Upper lobe of left lung (tissue), 4 donors: ENCODE measurements at regions not wholly inside any gene's neighbourhood (a gene's known extent, or its start where the extent isn't known, plus 50 kb on each side); places are given as distances from the start of the nearest gene placed in this dataset.

Source experiments
- EP300 ChIP-seq, 4 donors: sonication (generic); formaldehyde crosslinking; IDR thresholded peaks; one replicate each; pipeline ENCODE4 v1.5.1; 2017; ENCODE audit warnings: antibody characterized with exemption in 4 of 4, control low read depth in 2 of 4
- POLR2A ChIP-seq, 4 donors: fragments of 450-650 bp; IDR thresholded peaks; one replicate each; pipeline ENCODE4 v1.5.1; 2016 to 2017; ENCODE audit warnings: antibody characterized with exemption in 4 of 4, mild to moderate bottlenecking in 2 of 4
- POLR2AphosphoS5 ChIP-seq, 2 donors: sonication (generic); formaldehyde crosslinking; IDR thresholded peaks; one replicate each; pipeline ENCODE4 v1.5.1; 2017; ENCODE audit warnings: antibody characterized with exemption in 2 of 2
- TF ChIP-seq, protein P1 (sequence below), 6 experiments: fragments of 450-650 bp in 4 of 6; fragments of 200-600 bp in 2 of 6; sonication (generic) in 2 of 6; IDR thresholded peaks; one replicate each; pipeline ENCODE4 v1.5.1; 2016 to 2019; ENCODE audit warnings: antibody characterized with exemption in 6 of 6

DNA sequence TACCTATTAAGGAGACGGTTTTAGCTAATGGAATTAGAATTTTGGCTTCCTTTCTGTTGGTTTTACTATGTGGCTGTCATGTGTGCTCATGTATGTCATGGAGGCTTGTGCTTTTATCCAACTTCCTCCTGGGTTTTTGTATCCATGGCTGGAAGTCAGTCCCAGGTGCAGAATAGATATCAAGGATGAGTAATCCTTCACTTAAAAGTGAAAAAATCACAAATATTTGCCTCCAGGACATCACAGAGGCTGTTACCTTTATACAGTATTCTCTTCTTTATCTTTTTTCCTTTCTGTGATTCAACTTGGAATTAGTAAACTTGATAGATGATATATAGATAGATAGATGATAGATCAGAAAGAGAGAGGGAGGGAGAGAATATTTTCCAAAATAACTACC lies 706.8 kb downstream of the GALC start:
- TF ChIP-seq, protein P1, sequence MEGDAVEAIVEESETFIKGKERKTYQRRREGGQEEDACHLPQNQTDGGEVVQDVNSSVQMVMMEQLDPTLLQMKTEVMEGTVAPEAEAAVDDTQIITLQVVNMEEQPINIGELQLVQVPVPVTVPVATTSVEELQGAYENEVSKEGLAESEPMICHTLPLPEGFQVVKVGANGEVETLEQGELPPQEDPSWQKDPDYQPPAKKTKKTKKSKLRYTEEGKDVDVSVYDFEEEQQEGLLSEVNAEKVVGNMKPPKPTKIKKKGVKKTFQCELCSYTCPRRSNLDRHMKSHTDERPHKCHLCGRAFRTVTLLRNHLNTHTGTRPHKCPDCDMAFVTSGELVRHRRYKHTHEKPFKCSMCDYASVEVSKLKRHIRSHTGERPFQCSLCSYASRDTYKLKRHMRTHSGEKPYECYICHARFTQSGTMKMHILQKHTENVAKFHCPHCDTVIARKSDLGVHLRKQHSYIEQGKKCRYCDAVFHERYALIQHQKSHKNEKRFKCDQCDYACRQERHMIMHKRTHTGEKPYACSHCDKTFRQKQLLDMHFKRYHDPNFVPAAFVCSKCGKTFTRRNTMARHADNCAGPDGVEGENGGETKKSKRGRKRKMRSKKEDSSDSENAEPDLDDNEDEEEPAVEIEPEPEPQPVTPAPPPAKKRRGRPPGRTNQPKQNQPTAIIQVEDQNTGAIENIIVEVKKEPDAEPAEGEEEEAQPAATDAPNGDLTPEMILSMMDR (IDR thresholded peaks at IDR 0.05): no peak
- TF ChIP-seq POLR2A (IDR thresholded peaks at IDR 0.05): no peak
- no peak for TF ChIP-seq EP300 (IDR thresholded peaks at IDR 0.05)
- TF ChIP-seq POLR2AphosphoS5 (IDR thresholded peaks at IDR 0.05): no peak
